C4-2B (cell line): ENCODE measurements at regions not wholly inside any gene's neighbourhood (a gene's known extent, or its start where the extent isn't known, plus 50 kb on each side); places are given as distances from the start of the nearest gene placed in this dataset.

Source experiments
- CTCF ChIP-seq: fragments of 450-650 bp; conservative IDR thresholded peaks from 2 replicates; pipeline ENCODE4 v1.5.1; 2017; ENCODE audit warnings: mild to moderate bottlenecking
- ZFX ChIP-seq: fragments of 450-650 bp; IDR thresholded peaks from 2 replicates; pipeline ENCODE4 v1.6.1; 2017

GRCh38 chr5:63323926-63324325 is 638.3 kb downstream of the HTR1A start:
- TF ChIP-seq CTCF (no peak), ZFX (no peak)
